GM12878 (cell line): ENCODE measurements at regions not wholly inside any gene's neighbourhood (a gene's known extent, or its start where the extent isn't known, plus 50 kb on each side); places are given as distances from the start of the nearest gene placed in this dataset.

Experiments used
- ATAC-seq: fragments of 200-7000 bp; cut with Tn5 transposase; 3 replicates; pipeline ENCODE4 v1.9.1; 2020; ENCODE audit warnings: mild to moderate bottlenecking, moderate library complexity
- BruUV-seq: library from RNA; stranded (reverse); fragments of 400-500 nt; replicated peaks from 2 replicates; lab custom pipeline; 2021; lab: Mats Ljungman, UMichigan
- CTCF ChIA-PET: fragments of 300-600 bp; sonication (Branson Sonifier 250); formaldehyde crosslinking; extraction: SDS; loops from one replicate; lab custom pipeline; 2021; ENCODE audit warnings: inconsistent platforms; lab: Yijun Ruan, JAX
- POLR2A ChIA-PET: fragments of 350-600 bp; formaldehyde crosslinking; extraction: SDS; loops from one replicate; lab custom pipeline; 2021; ENCODE audit warnings: inconsistent platforms; lab: Charles Lee
- RAD21 ChIA-PET: fragments of 300-600 bp; sonication (Branson Sonifier 250); formaldehyde crosslinking; loops from one replicate; lab custom pipeline; 2023; ENCODE audit warnings: antibody characterized with exemption; ENCODE audit not compliant: unreplicated experiment; lab: Charles Lee
- SMC1A ChIA-PET: fragments of 300-600 bp; sonication (Branson Sonifier 250); formaldehyde crosslinking; loops from one replicate; lab custom pipeline; 2023; ENCODE audit not compliant: unreplicated experiment, uncharacterized antibody; lab: Charles Lee
- DNase-seq: peaks from one replicate; pipeline ENCODE4 v3.0.0-alpha.2; 2011; ENCODE audit warnings: low read depth, low spot score
- FAIRE-seq: peaks from 3 replicates; lab custom pipeline; 2011; peaks lifted over from hg19 to GRCh38; lab: Jason Lieb, UNC
- H2AFZ ChIP-seq: 2 replicates; pipeline ENCODE4 v1.6.0; 2011; ENCODE audit warnings: low read depth, low read length, control low read depth; ENCODE audit not compliant: control insufficient read depth
- H3K27ac ChIP-seq: 2 replicates; pipeline ENCODE4 v1.5.1; 2011; ENCODE audit warnings: control low read depth; ENCODE audit not compliant: control insufficient read depth, insufficient read depth
- H3K27me3 ChIP-seq, 2 experiments: replicated peaks in 1 of 2; 2 replicates each; pipeline versions ENCODE4 v1.6.0 to v1.6.1; 2011; ENCODE audit warnings: low read length in 1 of 2; ENCODE audit not compliant: control insufficient read depth in 2 of 2, insufficient read depth in 2 of 2
- H3K36me3 ChIP-seq, 2 experiments: 2 replicates each; pipeline ENCODE4 v1.5.1; 2011; ENCODE audit warnings: low read length in 1 of 2; ENCODE audit not compliant: control insufficient read depth in 2 of 2, insufficient read depth in 2 of 2
- H3K4me1 ChIP-seq: 2 replicates; pipeline ENCODE4 v1.6.1; 2011; ENCODE audit warnings: mild to moderate bottlenecking, low read length, moderate library complexity, mixed read lengths; ENCODE audit not compliant: control insufficient read depth, insufficient read depth
- H3K4me2 ChIP-seq: 2 replicates; pipeline ENCODE4 v1.6.0; 2011; ENCODE audit warnings: control low read depth; ENCODE audit not compliant: control insufficient read depth, insufficient read depth
- H3K4me3 ChIP-seq: fragments of 200-600 bp; sonication (generic); 2 replicates; pipeline ENCODE4 v1.5.1; 2016
- H3K79me2 ChIP-seq: 2 replicates; pipeline ENCODE4 v1.6.0; 2011; ENCODE audit warnings: low read length; ENCODE audit not compliant: control insufficient read depth, insufficient read depth
- H3K9ac ChIP-seq: 2 replicates; pipeline ENCODE4 v1.8.0; 2011; ENCODE audit warnings: low read length, control low read depth, mixed read lengths; ENCODE audit not compliant: control insufficient read depth, insufficient read depth
- H3K9me3 ChIP-seq: replicated peaks from 3 replicates; pipeline ENCODE4 v1.5.1; 2011; ENCODE audit warnings: mild to moderate bottlenecking, low read length; ENCODE audit not compliant: control insufficient read depth, insufficient read depth
- H4K20me1 ChIP-seq: 2 replicates; pipeline ENCODE4 v1.6.0; 2011; ENCODE audit not compliant: control insufficient read depth, insufficient read depth
- BHLHE40 ChIP-seq, 2 experiments: fragments of 450-650 bp in 1 of 2; IDR thresholded peaks; 2 replicates each; pipeline ENCODE4 v1.6.1; 2011 to 2017; ENCODE audit warnings: low read depth in 2 of 2, borderline replicate concordance in 1 of 2, improper control_type of control experiment in 1 of 2, low read length in 1 of 2, mild to moderate bottlenecking in 1 of 2
- DPF2 ChIP-seq: fragments of 450-650 bp; IDR thresholded peaks from 2 replicates; pipeline ENCODE4 v1.6.1; 2017; ENCODE audit warnings: mild to moderate bottlenecking
- EP300 ChIP-seq, 2 experiments: fragments of 150-350 bp in 1 of 2; IDR thresholded peaks; 2 replicates each; pipeline ENCODE4 v1.6.1; 2011 to 2012; ENCODE audit warnings: low read depth in 2 of 2, low read length in 2 of 2, borderline replicate concordance in 1 of 2, improper control_type of control experiment in 1 of 2, inconsistent platforms in 1 of 2; ENCODE audit not compliant: control insufficient read depth in 1 of 2
- IRF5 ChIP-seq: fragments of 450-650 bp; IDR thresholded peaks from 2 replicates; pipeline ENCODE4 v1.6.1; 2017; ENCODE audit warnings: borderline replicate concordance
- KLF5 ChIP-seq: fragments of 450-650 bp; IDR thresholded peaks from 2 replicates; pipeline ENCODE4 v1.6.1; 2014; ENCODE audit warnings: mild to moderate bottlenecking; ENCODE audit not compliant: partially characterized antibody
- MTA2 ChIP-seq: fragments of 450-650 bp; IDR thresholded peaks from 2 replicates; pipeline ENCODE4 v1.6.1; 2016; ENCODE audit warnings: low read depth, mild to moderate bottlenecking, moderate library complexity
- NBN ChIP-seq: fragments of 450-650 bp; IDR thresholded peaks from 2 replicates; pipeline ENCODE4 v1.6.1; 2016
- POLR2AphosphoS2 ChIP-seq: IDR thresholded peaks from 2 replicates; pipeline ENCODE4 v1.6.1; 2011; ENCODE audit warnings: low read depth, mild to moderate bottlenecking, low read length, improper control_type of control experiment, moderate library complexity
- POLR2AphosphoS5 ChIP-seq: IDR thresholded peaks from 2 replicates; pipeline ENCODE4 v1.6.1; 2011; ENCODE audit warnings: mild to moderate bottlenecking, low read length, inconsistent platforms
- POU2F2 ChIP-seq: IDR thresholded peaks from 3 replicates; pipeline ENCODE4 v1.6.1; 2011; ENCODE audit warnings: low read depth, mild to moderate bottlenecking, low read length, borderline replicate concordance
- RAD51 ChIP-seq: fragments of 450-650 bp; IDR thresholded peaks from 2 replicates; pipeline ENCODE4 v1.6.1; 2016; ENCODE audit warnings: moderate library complexity, mild to moderate bottlenecking, inconsistent platforms
- RUNX3 ChIP-seq: IDR thresholded peaks from 2 replicates; pipeline ENCODE4 v1.6.1; 2012; ENCODE audit warnings: low read length, inconsistent platforms
- SMC3 ChIP-seq: IDR thresholded peaks from 2 replicates; pipeline ENCODE4 v1.6.1; 2011; ENCODE audit warnings: low read length, improper control_type of control experiment, borderline replicate concordance
- ZNF217 ChIP-seq: fragments of 450-650 bp; IDR thresholded peaks from 2 replicates; pipeline ENCODE4 v1.6.1; 2017; ENCODE audit warnings: antibody characterized with exemption, mild to moderate bottlenecking
- ZNF274 ChIP-seq: IDR thresholded peaks from one replicate; pipeline ENCODE4 v1.8.0; 2011; ENCODE audit not compliant: insufficient read length, insufficient read depth
- ZSCAN29 ChIP-seq: fragments of 450-650 bp; IDR thresholded peaks from 2 replicates; pipeline ENCODE4 v1.6.1; 2017; ENCODE audit warnings: mild to moderate bottlenecking, moderate library complexity
- WGBS: methylation state at CpG from one replicate; pipeline ENCODE4 v1.1.6; 2016; ENCODE audit warnings: low lambda C conversion rate; ENCODE audit not compliant: insufficient replicate concordance, insufficient coverage; ENCODE audit errors: missing lambda C conversion rate; 5-methylcytosine and 5-hydroxymethylcytosine counted together
- in situ Hi-C: fragments of 300-500 bp; cut with MboI; formaldehyde crosslinking; loops from 9 replicates; pipeline ENCODE4 v1.14.3; 2018; ENCODE audit warnings: mixed read lengths
- intact Hi-C: fragments of 100-400 bp; cut with micrococcal nuclease; formaldehyde crosslinking; loops from one replicate; pipeline ENCODE4 v1.14.2; 2022; ENCODE audit not compliant: unreplicated experiment
- TF ChIP-seq, protein P1 (sequence below): fragments of 450-650 bp; IDR thresholded peaks from 2 replicates; pipeline ENCODE4 v1.6.1; 2017; ENCODE audit warnings: mild to moderate bottlenecking, moderate library complexity
- TF ChIP-seq, protein P2 (sequence below): IDR thresholded peaks from 2 replicates; pipeline ENCODE4 v1.6.1; 2012; ENCODE audit warnings: low read depth, low read length, improper control_type of control experiment

DNA sequence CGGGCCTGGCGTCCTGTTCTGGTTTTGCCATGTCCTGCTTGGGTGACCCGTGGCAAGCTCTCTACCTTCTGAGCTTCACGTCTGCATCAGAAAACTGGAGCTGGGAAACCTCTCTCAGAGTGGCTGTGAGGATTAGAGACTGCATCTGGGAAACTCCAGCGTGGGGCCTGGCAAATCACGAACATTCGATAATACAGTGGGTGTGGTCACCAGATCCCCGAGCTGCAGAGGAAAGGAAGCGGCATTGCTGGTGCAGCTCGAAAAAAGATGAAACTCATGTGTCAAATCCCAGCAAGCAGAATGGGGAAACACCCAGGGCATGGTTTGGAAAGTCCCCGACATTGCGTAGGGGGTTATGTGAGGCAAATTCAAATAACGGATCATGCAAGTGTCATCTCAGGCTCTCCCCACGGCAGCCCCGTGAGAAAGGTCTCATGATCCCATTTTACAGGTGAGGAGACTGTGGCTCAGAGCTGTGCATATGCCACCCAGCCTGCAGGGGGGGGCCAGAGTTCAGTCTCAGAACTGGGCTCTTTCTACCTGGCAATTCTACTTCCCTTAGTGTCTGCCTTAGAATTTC is 98.1 kb upstream of the VRK1 start:
- Histone ChIP-seq H3K9me3 (no peaks in the 10 kb centered on the region), H3K4me3 (no peak overlapping the region), H3K4me2 (peak overlapping the region; percentile 25), H4K20me1 (no peaks in the 10 kb centered on the region), H3K27me3 (no peaks in the 10 kb centered on the region), H3K4me1 (peaks cover 15% of the 10 kb centered on the region), H2AFZ (peak overlapping the region; percentile 25; the same call in 1 of the 2 replicates), H3K9ac (0 out of 2 replicates have a peak overlapping the region, but pooled peaks have one; percentile 8), H3K79me2 (no peaks in the 10 kb centered on the region), H3K27ac (peak overlapping the region; percentile 54), H3K36me3 (no peaks in the 10 kb centered on the region)
- 0% methylated on average over 15 of the region's 15 CpGs for WGBS
- intact Hi-C loops = loop anchor here (5.0 kb wide), 1 partner anchor 227 kb away; no protein-coding TSS in a partner anchor
- CTCF ChIA-PET = interaction anchor here (0.8 to 4.0 kb wide), 6 partner anchors 9 to 154 kb away, joined by 3 to 38 read pairs (median 4); no protein-coding TSS in a partner anchor
- POLR2A ChIA-PET = no interaction called here
- in situ Hi-C loops = no loop called here
- FAIRE-seq = peak; percentile 75
- no TSS peak for BruUV-seq
- DNase-seq = peak; percentile 86
- peak; percentile 94 for ATAC-seq
- SMC1A ChIA-PET = interaction anchor here (1.0 to 2.5 kb wide), 7 partner anchors 14 to 154 kb away, joined by 3 to 8 read pairs (median 4); no protein-coding TSS in a partner anchor
- RAD21 ChIA-PET = interaction anchor here (0.6 to 3.0 kb wide), 7 partner anchors 14 to 154 kb away, joined by 3 to 19 read pairs (median 3); no protein-coding TSS in a partner anchor
- TF ChIP-seq ZNF217 (peak; percentile 95), NBN (no peak), RUNX3 (peak; percentile 36), POLR2AphosphoS2 (no peak), IRF5 (no peak), RAD51 (no peak), KLF5 (no peak), ZNF274 (no peak), MTA2 (peak; percentile 41; the same call in 1 of the 2 replicates), DPF2 (peak; percentile 43; the same call in 1 of the 2 replicates), POLR2AphosphoS5 (peak; percentile 50; the same call in 1 of the 2 replicates), SMC3 (no peak), POU2F2 (peak; percentile 63; the same call in 1 of the 3 replicates), ZSCAN29 (no peak), EP300 (IDR thresholded peaks at IDR 0.05; ENCODE audit: borderline replicate concordance in 1 of 2, control insufficient read depth in 1 of 2, low read depth in 2 of 2, low read length in 2 of 2) (peak in 1 of 2 experiments; percentile 54; a peak in 2 of 4 replicates), BHLHE40 (IDR thresholded peaks at IDR 0.05; ENCODE audit: borderline replicate concordance in 1 of 2, low read depth in 2 of 2, low read length in 1 of 2) (peak; percentile 37 to 41; a peak in 2 of 4 replicates)
- TF ChIP-seq, protein P1, sequence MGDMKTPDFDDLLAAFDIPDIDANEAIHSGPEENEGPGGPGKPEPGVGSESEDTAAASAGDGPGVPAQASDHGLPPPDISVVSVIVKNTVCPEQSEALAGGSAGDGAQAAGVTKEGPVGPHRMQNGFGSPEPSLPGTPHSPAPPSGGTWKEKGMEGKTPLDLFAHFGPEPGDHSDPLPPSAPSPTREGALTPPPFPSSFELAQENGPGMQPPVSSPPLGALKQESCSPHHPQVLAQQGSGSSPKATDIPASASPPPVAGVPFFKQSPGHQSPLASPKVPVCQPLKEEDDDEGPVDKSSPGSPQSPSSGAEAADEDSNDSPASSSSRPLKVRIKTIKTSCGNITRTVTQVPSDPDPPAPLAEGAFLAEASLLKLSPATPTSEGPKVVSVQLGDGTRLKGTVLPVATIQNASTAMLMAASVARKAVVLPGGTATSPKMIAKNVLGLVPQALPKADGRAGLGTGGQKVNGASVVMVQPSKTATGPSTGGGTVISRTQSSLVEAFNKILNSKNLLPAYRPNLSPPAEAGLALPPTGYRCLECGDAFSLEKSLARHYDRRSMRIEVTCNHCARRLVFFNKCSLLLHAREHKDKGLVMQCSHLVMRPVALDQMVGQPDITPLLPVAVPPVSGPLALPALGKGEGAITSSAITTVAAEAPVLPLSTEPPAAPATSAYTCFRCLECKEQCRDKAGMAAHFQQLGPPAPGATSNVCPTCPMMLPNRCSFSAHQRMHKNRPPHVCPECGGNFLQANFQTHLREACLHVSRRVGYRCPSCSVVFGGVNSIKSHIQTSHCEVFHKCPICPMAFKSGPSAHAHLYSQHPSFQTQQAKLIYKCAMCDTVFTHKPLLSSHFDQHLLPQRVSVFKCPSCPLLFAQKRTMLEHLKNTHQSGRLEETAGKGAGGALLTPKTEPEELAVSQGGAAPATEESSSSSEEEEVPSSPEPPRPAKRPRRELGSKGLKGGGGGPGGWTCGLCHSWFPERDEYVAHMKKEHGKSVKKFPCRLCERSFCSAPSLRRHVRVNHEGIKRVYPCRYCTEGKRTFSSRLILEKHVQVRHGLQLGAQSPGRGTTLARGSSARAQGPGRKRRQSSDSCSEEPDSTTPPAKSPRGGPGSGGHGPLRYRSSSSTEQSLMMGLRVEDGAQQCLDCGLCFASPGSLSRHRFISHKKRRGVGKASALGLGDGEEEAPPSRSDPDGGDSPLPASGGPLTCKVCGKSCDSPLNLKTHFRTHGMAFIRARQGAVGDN = peak; percentile 39; the same call in 1 of the 2 replicates
- TF ChIP-seq, protein P2, sequence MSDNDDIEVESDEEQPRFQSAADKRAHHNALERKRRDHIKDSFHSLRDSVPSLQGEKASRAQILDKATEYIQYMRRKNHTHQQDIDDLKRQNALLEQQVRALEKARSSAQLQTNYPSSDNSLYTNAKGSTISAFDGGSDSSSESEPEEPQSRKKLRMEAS = no peak
